Testis (tissue), 2 donors: ENCODE measurements at regions not wholly inside any gene's neighbourhood (a gene's known extent, or its start where the extent isn't known, plus 50 kb on each side); places are given as distances from the start of the nearest gene placed in this dataset.

Experiments
- CTCF ChIP-seq, 3 experiments: fragments of 450-650 bp in 2 of 3; fragments of 200-600 bp in 1 of 3; sonication (generic) in 1 of 3; IDR thresholded peaks; one replicate each; pipeline ENCODE4 v1.5.1; 2016 to 2019; ENCODE audit warnings: antibody characterized with exemption in 3 of 3, mild to moderate bottlenecking in 2 of 3, moderate library complexity in 1 of 3
- POLR2A ChIP-seq: fragments of 450-650 bp; IDR thresholded peaks from one replicate; pipeline ENCODE4 v1.6.1; 2017; ENCODE audit warnings: antibody characterized with exemption, mild to moderate bottlenecking, moderate library complexity

GRCh38 chr14:101673873-101674272, 87.6 kb upstream of the PPP2R5C start:
- TF ChIP-seq CTCF (IDR thresholded peaks at IDR 0.05) (no peak), POLR2A (no peak)
